ENCODE measurements at regions not wholly inside any gene's neighbourhood (a gene's known extent, or its start where the extent isn't known, plus 50 kb on each side); places are given as distances from the start of the nearest gene placed in this dataset.

DNA sequence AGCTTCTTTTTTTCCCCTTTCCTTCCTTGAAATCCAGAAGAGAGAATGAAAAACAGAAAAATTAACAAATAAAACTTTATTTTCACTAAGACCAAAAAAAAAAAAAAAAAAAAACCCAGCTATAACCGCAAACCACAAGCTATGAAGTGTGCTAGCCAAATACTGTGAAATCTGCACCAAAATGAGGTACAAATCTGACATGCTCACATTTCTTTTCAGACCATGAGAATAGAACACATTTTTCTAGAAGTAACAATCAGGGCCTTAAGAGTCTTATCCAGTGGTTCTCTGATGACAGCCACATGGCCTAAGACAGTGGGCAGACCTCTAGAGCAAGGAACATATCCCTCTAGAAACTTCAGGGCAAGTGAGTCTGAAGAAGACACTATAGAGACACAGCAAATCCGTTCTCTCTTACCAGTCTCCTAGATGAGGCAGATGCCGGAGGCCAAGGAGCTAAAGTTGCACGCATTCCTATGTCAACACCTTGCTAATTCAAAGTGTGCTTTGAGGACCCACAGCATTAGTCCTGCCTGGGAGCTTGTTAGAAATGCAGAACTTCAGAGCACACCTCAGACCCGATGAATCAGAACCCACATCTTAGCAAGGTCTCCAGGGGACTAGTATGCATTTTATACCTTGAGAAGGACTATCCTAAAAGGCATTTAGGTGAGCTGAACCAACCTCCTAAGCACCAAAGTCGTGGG is 317.1 kb downstream of the MYCN start:
- H3K4me1 Mint-ChIP-seq (ENCODE audit: low read depth), result peaks cover 13% of the 10 kb centered on the region
- intact Hi-C loops (cut with micrococcal nuclease), result no loop called here
- no peak for DNase-seq
- H3K36me3 Mint-ChIP-seq (ENCODE audit: low read depth), result no peaks in the 10 kb centered on the region
- H3K27me3 Mint-ChIP-seq (ENCODE audit: low read depth), result no peaks in the 10 kb centered on the region
- CTCF ChIA-PET, result interaction anchor here (0.6 to 1.9 kb wide), 3 partner anchors 21 to 115 kb away, joined by 3 to 4 read pairs (median 3); no protein-coding TSS in a partner anchor
- no peak overlapping the region for H3K27ac Mint-ChIP-seq
- H3K4me3 Mint-ChIP-seq, result no peak overlapping the region
- no peaks in the 10 kb centered on the region for H3K9me3 Mint-ChIP-seq

DNA sequence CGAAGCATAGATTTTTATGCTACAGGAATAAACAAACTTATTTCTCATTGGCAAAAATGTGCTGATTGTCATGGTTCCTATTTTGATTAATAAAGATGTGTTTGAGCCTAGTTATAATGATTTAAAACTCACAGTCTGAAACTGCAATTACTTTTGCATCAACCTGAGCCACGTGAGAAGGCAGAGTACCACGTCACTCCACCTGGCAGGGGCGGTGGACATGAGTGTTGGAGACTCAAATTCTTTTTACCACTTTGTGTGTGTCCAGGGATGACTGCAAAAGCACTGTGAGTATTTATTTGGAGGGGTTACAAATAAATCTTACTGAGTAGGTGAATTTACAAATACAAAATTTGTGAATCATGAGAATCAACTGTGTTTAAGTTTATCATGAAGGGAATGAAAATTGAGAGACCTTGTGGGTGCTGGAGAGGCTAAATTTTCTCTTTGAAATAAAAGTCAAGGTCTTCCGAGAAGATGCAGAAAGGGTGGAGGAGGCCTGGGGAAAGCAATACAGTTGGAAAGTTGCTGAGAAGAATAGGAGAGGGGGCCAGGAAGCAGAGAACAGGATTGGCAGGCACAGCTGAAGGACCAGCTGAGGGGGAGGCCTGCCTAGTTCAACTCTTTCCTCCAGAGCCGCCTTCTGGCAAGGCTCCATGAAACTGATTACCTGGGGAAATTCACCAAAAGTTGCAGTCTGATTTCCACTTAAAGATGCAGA is 316.4 kb downstream of the MYCN start:
- H3K36me3 Mint-ChIP-seq (ENCODE audit: low read depth), result no peaks in the 10 kb centered on the region
- no peaks in the 10 kb centered on the region for H3K27me3 Mint-ChIP-seq (ENCODE audit: low read depth)
- peaks cover 13% of the 10 kb centered on the region for H3K4me1 Mint-ChIP-seq (ENCODE audit: low read depth)
- H3K9me3 Mint-ChIP-seq, result no peaks in the 10 kb centered on the region
- intact Hi-C loops (cut with micrococcal nuclease), result no loop called here
- DNase-seq, result no peak
- H3K4me3 Mint-ChIP-seq, result no peak overlapping the region
- H3K27ac Mint-ChIP-seq, result no peak overlapping the region
- CTCF ChIA-PET, result interaction anchor here (0.5 to 1.9 kb wide), 4 partner anchors 20 to 145 kb away, joined by 3 to 4 read pairs (median 3); no protein-coding TSS in a partner anchor

- CTCF ChIA-PET, result no interaction called here
- DNase-seq, result no peak
- intact Hi-C loops (cut with micrococcal nuclease), result no loop called here
- no peak overlapping the region for H3K4me3 Mint-ChIP-seq
- H3K27ac Mint-ChIP-seq, result no peak overlapping the region
- H3K27me3 Mint-ChIP-seq (ENCODE audit: low read depth), result no peaks in the 10 kb centered on the region
- no peaks in the 10 kb centered on the region for H3K36me3 Mint-ChIP-seq (ENCODE audit: low read depth)
- peaks cover 13% of the 10 kb centered on the region for H3K4me1 Mint-ChIP-seq (ENCODE audit: low read depth)
- no peaks in the 10 kb centered on the region for H3K9me3 Mint-ChIP-seq
These were observed 314.8 kb downstream of the MYCN start for GRCh38 chr2:16255120-16255519.

DNA sequence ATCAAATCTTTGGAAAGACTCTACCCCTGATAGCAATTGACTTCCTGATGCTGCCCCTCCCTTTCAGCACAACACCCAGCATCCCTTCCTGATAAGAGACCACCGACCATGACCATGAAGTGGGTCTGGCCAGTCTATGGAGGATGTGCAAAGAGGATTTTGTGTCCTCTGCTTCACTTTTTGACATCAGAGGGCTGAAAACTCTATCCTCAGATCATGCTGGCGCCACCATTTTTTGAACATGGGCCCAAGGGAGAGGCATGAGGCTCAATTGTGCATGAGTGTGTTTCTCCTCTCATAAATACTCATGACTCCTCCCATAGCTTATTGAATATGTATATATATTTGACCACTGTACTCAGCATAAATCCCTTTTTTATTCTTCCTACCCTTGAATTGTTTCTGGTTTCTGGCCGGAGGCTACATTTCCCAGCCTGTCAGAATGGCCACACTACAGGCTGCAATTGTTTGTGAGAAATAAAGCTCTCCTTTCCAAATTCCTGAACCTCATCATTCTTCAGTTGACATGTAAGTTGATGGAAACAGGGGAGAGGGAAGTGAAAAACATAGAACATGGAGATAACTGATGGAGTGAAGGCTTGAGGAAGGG is 314.1 kb downstream of the MYCN start:
- Mint-ChIP-seq H3K27me3 (ENCODE audit: low read depth) (no peaks in the 10 kb centered on the region), H3K4me3 (no peak overlapping the region), H3K9me3 (no peaks in the 10 kb centered on the region), H3K27ac (no peak overlapping the region), H3K36me3 (ENCODE audit: low read depth) (no peaks in the 10 kb centered on the region), H3K4me1 (ENCODE audit: low read depth) (peaks cover 13% of the 10 kb centered on the region)
- intact Hi-C loops (cut with micrococcal nuclease), result no loop called here
- DNase-seq, result no peak
- CTCF ChIA-PET, result no interaction called here

- CTCF ChIA-PET, result interaction anchor here (0.6 kb wide), 1 partner anchor 35 kb away, joined by 3 read pairs; no protein-coding TSS in a partner anchor
- Mint-ChIP-seq H3K9me3 (no peaks in the 10 kb centered on the region), H3K27ac (no peak overlapping the region), H3K36me3 (ENCODE audit: low read depth) (no peaks in the 10 kb centered on the region), H3K4me1 (ENCODE audit: low read depth) (peaks cover 13% of the 10 kb centered on the region), H3K4me3 (no peak overlapping the region), H3K27me3 (ENCODE audit: low read depth) (no peaks in the 10 kb centered on the region)
- DNase-seq, result no peak
- intact Hi-C loops (cut with micrococcal nuclease), result no loop called here
These were observed 312.9 kb downstream of the MYCN start for GRCh38 chr2:16253291-16253690.

GRCh38 chr2:16252891-16253290 is 312.5 kb downstream of the MYCN start:
- CTCF ChIA-PET, result no interaction called here
- Mint-ChIP-seq H3K9me3 (no peaks in the 10 kb centered on the region), H3K36me3 (ENCODE audit: low read depth) (no peaks in the 10 kb centered on the region), H3K4me1 (ENCODE audit: low read depth) (peaks cover 11% of the 10 kb centered on the region), H3K27ac (no peak overlapping the region), H3K27me3 (ENCODE audit: low read depth) (no peaks in the 10 kb centered on the region), H3K4me3 (no peak overlapping the region)
- no peak for DNase-seq
- intact Hi-C loops (cut with micrococcal nuclease), result no loop called here

DNA sequence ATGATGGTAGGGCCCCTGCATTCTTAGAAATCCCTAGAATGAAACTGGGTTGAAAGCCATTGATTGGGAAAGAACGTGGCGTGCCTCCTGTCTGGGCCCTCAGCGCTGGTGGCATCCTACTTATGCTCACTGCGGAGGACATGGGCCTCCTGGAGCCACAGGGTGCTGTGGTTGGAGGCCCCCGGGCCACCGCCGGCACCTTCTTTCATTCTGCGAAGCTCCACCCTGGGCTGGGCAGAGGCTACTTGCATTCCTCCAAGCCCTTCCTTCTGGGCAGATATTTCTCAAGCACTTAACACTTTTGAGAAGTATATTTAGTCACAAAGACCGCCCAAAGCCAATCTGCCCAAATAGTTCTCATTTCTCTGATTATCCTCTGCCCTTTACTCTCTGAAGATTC is 311.9 kb downstream of the MYCN start:
- Mint-ChIP-seq H3K4me1 (ENCODE audit: low read depth) (peaks cover 5% of the 10 kb centered on the region), H3K9me3 (no peaks in the 10 kb centered on the region), H3K4me3 (no peak overlapping the region), H3K36me3 (ENCODE audit: low read depth) (no peaks in the 10 kb centered on the region), H3K27me3 (ENCODE audit: low read depth) (no peaks in the 10 kb centered on the region), H3K27ac (no peak overlapping the region)
- no peak for DNase-seq
- intact Hi-C loops (cut with micrococcal nuclease), result no loop called here
- CTCF ChIA-PET, result no interaction called here

GRCh38 chr2:16251511-16252225 is 311.3 kb downstream of the MYCN start:
- CTCF ChIA-PET, result interaction anchor here (1.2 kb wide), 1 partner anchor 312 kb away, joined by 5 read pairs; the partner anchor contains the start of gene MYCN
- no peak for DNase-seq
- intact Hi-C loops (cut with micrococcal nuclease), result no loop called here

DNA sequence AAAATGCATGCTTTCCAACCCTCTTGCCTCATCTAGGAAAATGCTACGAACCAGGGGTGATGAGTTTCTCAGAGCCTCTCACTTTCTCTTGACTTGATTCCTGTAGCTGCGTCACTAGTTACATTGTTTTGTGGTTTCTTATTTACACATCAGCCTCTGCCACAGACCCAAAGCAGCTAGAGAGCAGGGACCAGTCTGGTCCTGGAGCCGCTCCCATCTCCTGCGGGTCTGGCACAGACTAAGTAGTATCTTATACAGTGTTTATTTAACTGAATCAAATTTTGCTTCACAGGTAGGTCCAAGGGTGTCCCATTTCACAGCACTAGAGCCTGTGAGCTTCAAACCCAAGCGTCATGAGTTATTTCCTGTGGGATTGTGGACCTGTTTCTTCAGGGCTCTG is 310.5 kb downstream of the MYCN start:
- no peak overlapping the region for H3K27ac Mint-ChIP-seq
- no peaks in the 10 kb centered on the region for H3K9me3 Mint-ChIP-seq
- no peaks in the 10 kb centered on the region for H3K36me3 Mint-ChIP-seq (ENCODE audit: low read depth)
- H3K4me3 Mint-ChIP-seq, result no peak overlapping the region
- CTCF ChIA-PET, result interaction anchor here (1.2 kb wide), 1 partner anchor 311 kb away, joined by 5 read pairs; the partner anchor contains the start of gene MYCN
- no peaks in the 10 kb centered on the region for H3K4me1 Mint-ChIP-seq (ENCODE audit: low read depth)
- intact Hi-C loops (cut with micrococcal nuclease), result no loop called here
- no peaks in the 10 kb centered on the region for H3K27me3 Mint-ChIP-seq (ENCODE audit: low read depth)
- no peak for DNase-seq

More at GRCh38 chr2:16251511-16252225, 311.3 kb downstream of the MYCN start:
- Mint-ChIP-seq H3K27me3 (ENCODE audit: low read depth) (no peaks in the 10 kb centered on the region), H3K4me3 (no peak overlapping the region), H3K4me1 (ENCODE audit: low read depth) (peaks cover under 1% of the 10 kb centered on the region), H3K36me3 (ENCODE audit: low read depth) (no peaks in the 10 kb centered on the region), H3K27ac (no peak overlapping the region), H3K9me3 (no peaks in the 10 kb centered on the region)

GRCh38 chr2:16250466-16250865 is 310.1 kb downstream of the MYCN start:
- no peak overlapping the region for H3K4me3 Mint-ChIP-seq

DNA sequence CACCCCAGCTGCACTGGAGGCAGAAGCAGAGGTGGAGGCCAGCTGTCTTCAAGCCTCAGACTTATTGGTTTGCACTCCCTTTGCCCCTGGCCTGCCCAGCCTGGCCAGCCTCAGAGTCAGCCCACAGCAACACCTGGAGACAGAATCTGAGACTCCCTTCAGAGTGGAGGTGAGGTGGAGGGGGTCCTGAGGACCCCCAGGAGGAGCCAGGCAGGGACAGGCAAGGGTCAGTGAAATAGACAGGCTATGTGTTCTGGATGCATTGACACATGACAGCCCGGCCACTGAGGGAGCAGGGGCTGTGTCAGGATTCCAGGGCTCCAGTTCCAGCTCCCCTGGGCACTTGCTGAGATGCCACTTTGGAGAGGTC is 309.7 kb downstream of the MYCN start:
- Mint-ChIP-seq H3K9me3 (no peaks in the 10 kb centered on the region), H3K27ac (no peak overlapping the region), H3K27me3 (ENCODE audit: low read depth) (no peaks in the 10 kb centered on the region), H3K36me3 (ENCODE audit: low read depth) (no peaks in the 10 kb centered on the region), H3K4me3 (no peak overlapping the region), H3K4me1 (ENCODE audit: low read depth) (no peaks in the 10 kb centered on the region)
- intact Hi-C loops (cut with micrococcal nuclease), result no loop called here
- CTCF ChIA-PET, result no interaction called here
- DNase-seq, result no peak

More at GRCh38 chr2:16250466-16250865, 310.1 kb downstream of the MYCN start:
- Mint-ChIP-seq H3K4me1 (ENCODE audit: low read depth) (no peaks in the 10 kb centered on the region), H3K27ac (no peak overlapping the region), H3K9me3 (no peaks in the 10 kb centered on the region), H3K36me3 (ENCODE audit: low read depth) (no peaks in the 10 kb centered on the region), H3K27me3 (ENCODE audit: low read depth) (no peaks in the 10 kb centered on the region)
- no peak for DNase-seq
- CTCF ChIA-PET, result interaction anchor here (1.2 kb wide), 1 partner anchor 311 kb away, joined by 5 read pairs; the partner anchor contains the start of gene MYCN
- intact Hi-C loops (cut with micrococcal nuclease), result no loop called here

Measured in activated naive CD4-positive, alpha-beta T cell treated with anti-CD3 and anti-CD28 coated beads for 36 hours (primary cell).